ENCODE measurements at regions not wholly inside any gene's neighbourhood (a gene's known extent, or its start where the extent isn't known, plus 50 kb on each side); places are given as distances from the start of the nearest gene placed in this dataset.

- no peak for DNase-seq
Observed at GRCh38 chr15:92224843-92225242, 168.8 kb upstream of the ST8SIA2 start.

GRCh38 chr15:92226020-92226612 is 167.6 kb upstream of the ST8SIA2 start:
- DNase-seq = peak in 1 of 2 experiments; percentile 9

GRCh38 chr15:92228830-92229229 is 164.9 kb upstream of the ST8SIA2 start:
- DNase-seq = no peak

GRCh38 chr15:92231461-92231860 is 162.2 kb upstream of the ST8SIA2 start:
- DNase-seq = no peak

- no peak for DNase-seq
Observed at GRCh38 chr15:92232317-92232716, 161.4 kb upstream of the ST8SIA2 start.

GRCh38 chr15:92232876-92233275 is 160.8 kb upstream of the ST8SIA2 start:
- no peak for DNase-seq

- DNase-seq = no peak
Observed at GRCh38 chr15:92243227-92243626, 150.5 kb upstream of the ST8SIA2 start.

- DNase-seq = no peak
Observed at GRCh38 chr15:92244703-92245102, 149.0 kb upstream of the ST8SIA2 start.

- DNase-seq = no peak
Observed at GRCh38 chr15:92247649-92248242, 145.9 kb upstream of the ST8SIA2 start.

GRCh38 chr15:92266796-92267685 is 126.6 kb upstream of the ST8SIA2 start:
- no peak for DNase-seq

GRCh38 chr15:92268900-92269299 is 124.8 kb upstream of the ST8SIA2 start:
- DNase-seq = no peak

- DNase-seq = no peak
Observed at GRCh38 chr15:92271179-92271578, 122.5 kb upstream of the ST8SIA2 start.

- DNase-seq = no peak
Observed at GRCh38 chr15:92272106-92272505, 121.6 kb upstream of the ST8SIA2 start.

- no peak for DNase-seq
Observed at GRCh38 chr15:92273286-92273685, 120.4 kb upstream of the ST8SIA2 start.

- DNase-seq = no peak
Observed at GRCh38 chr15:92273723-92274122, 120.0 kb upstream of the ST8SIA2 start.

GRCh38 chr15:92277776-92278175 is 115.9 kb upstream of the ST8SIA2 start:
- DNase-seq = peak in 1 of 2 experiments; percentile 22

GRCh38 chr15:92283813-92284212 is 109.9 kb upstream of the ST8SIA2 start:
- no peak for DNase-seq

GRCh38 chr15:92288755-92289154 is 104.9 kb upstream of the ST8SIA2 start:
- no peak for DNase-seq

- DNase-seq = no peak
Observed at GRCh38 chr15:92289733-92290132, 103.9 kb upstream of the ST8SIA2 start.

GRCh38 chr15:92290359-92290992 is 103.2 kb upstream of the ST8SIA2 start:
- no peak for DNase-seq

- DNase-seq = no peak
Observed at GRCh38 chr15:92291900-92292299, 101.8 kb upstream of the ST8SIA2 start.

GRCh38 chr15:92294759-92295158 is 98.9 kb upstream of the ST8SIA2 start:
- DNase-seq = no peak

GRCh38 chr15:92304223-92304975 is 89.3 kb upstream of the ST8SIA2 start:
- DNase-seq = no peak

Data from SW 1271 (cell line).